ENCODE measurements at regions not wholly inside any gene's neighbourhood (a gene's known extent, or its start where the extent isn't known, plus 50 kb on each side); places are given as distances from the start of the nearest gene placed in this dataset.

GRCh38 chr5:167280111-167280510 is 1011.3 kb upstream of the WWC1 start:
- TF ChIP-seq POLR2A (IDR thresholded peaks at IDR 0.05; ENCODE audit: low read length) = no peak
- no peak for TF ChIP-seq GATA1 (IDR thresholded peaks at IDR 0.05; ENCODE audit: low read depth, low read length)
